HFFc6 (cell line): ENCODE measurements at regions not wholly inside any gene's neighbourhood (a gene's known extent, or its start where the extent isn't known, plus 50 kb on each side); places are given as distances from the start of the nearest gene placed in this dataset.

Experiments used
- DNase-seq: peaks from one replicate; pipeline ENCODE4 v3.0.0-alpha.2; 2018
- H3K27ac Mint-ChIP-seq: 2 replicates; pipeline ENCODE4 v1.8.0; 2020; ENCODE audit warnings: mild to moderate bottlenecking, mixed read lengths
- H3K27me3 Mint-ChIP-seq: 2 replicates; pipeline ENCODE4 v1.8.0; 2021; ENCODE audit warnings: mild to moderate bottlenecking, moderate library complexity, mixed read lengths; ENCODE audit not compliant: insufficient read depth
- H3K36me3 Mint-ChIP-seq: 2 replicates; pipeline ENCODE4 v1.8.0; 2021; ENCODE audit warnings: low read depth, mixed read lengths
- H3K4me1 Mint-ChIP-seq: 2 replicates; pipeline ENCODE4 v1.8.0; 2020; ENCODE audit warnings: low read depth, mixed read lengths
- H3K4me3 Mint-ChIP-seq: 2 replicates; pipeline ENCODE4 v1.8.0; 2020; ENCODE audit warnings: mild to moderate bottlenecking, moderate library complexity, mixed read lengths
- H3K9me3 Mint-ChIP-seq: 2 replicates; pipeline ENCODE4 v1.8.0; 2020; ENCODE audit warnings: mild to moderate bottlenecking, mixed read lengths
- CTCF ChIP-seq: fragments of 200-600 bp; sonication (generic); IDR thresholded peaks from 2 replicates; pipeline ENCODE4 v1.5.0; 2021; ENCODE audit warnings: antibody characterized with exemption, mild to moderate bottlenecking

- TF ChIP-seq CTCF: no peak
- Mint-ChIP-seq H3K4me1 (no peaks in the 10 kb centered on the region), H3K4me3 (no peak overlapping the region), H3K27me3 (peaks cover 22% of the 10 kb centered on the region), H3K9me3 (no peaks in the 10 kb centered on the region), H3K27ac (no peak overlapping the region), H3K36me3 (no peaks in the 10 kb centered on the region)
- DNase-seq: no peak
Observed at GRCh38 chr12:113664224-113664681, 192.6 kb upstream of the LHX5 start.

- H3K4me3 Mint-ChIP-seq: no peak overlapping the region
- H3K36me3 Mint-ChIP-seq: no peaks in the 10 kb centered on the region
- no peak overlapping the region for H3K27ac Mint-ChIP-seq
- DNase-seq: no peak
- TF ChIP-seq CTCF: no peak
- H3K9me3 Mint-ChIP-seq: no peaks in the 10 kb centered on the region
- H3K4me1 Mint-ChIP-seq: no peaks in the 10 kb centered on the region
- H3K27me3 Mint-ChIP-seq: peaks cover 18% of the 10 kb centered on the region
Observed at GRCh38 chr12:113663396-113663795, 191.7 kb upstream of the LHX5 start.

GRCh38 chr12:113660936-113661335 lies 189.3 kb upstream of the LHX5 start:
- Mint-ChIP-seq H3K27ac (no peak overlapping the region), H3K4me1 (no peaks in the 10 kb centered on the region), H3K27me3 (peaks cover 10% of the 10 kb centered on the region), H3K4me3 (no peak overlapping the region), H3K9me3 (peaks cover 5% of the 10 kb centered on the region; the same call in 1 of the 2 replicates), H3K36me3 (no peaks in the 10 kb centered on the region)
- DNase-seq: no peak
- no peak for TF ChIP-seq CTCF

- no peak overlapping the region for H3K4me3 Mint-ChIP-seq
- no peak for TF ChIP-seq CTCF
- DNase-seq: no peak
- H3K4me1 Mint-ChIP-seq: no peaks in the 10 kb centered on the region
- H3K27me3 Mint-ChIP-seq: peaks cover 10% of the 10 kb centered on the region
- H3K9me3 Mint-ChIP-seq: peaks cover 5% of the 10 kb centered on the region; the same call in 1 of the 2 replicates
- no peaks in the 10 kb centered on the region for H3K36me3 Mint-ChIP-seq
- no peak overlapping the region for H3K27ac Mint-ChIP-seq
Observed at GRCh38 chr12:113659416-113659815, 187.7 kb upstream of the LHX5 start.

- TF ChIP-seq CTCF: no peak
- Mint-ChIP-seq H3K4me1 (no peaks in the 10 kb centered on the region), H3K27ac (no peak overlapping the region), H3K27me3 (peaks cover 10% of the 10 kb centered on the region), H3K9me3 (peaks cover 5% of the 10 kb centered on the region; the same call in 1 of the 2 replicates), H3K36me3 (no peaks in the 10 kb centered on the region), H3K4me3 (no peak overlapping the region)
- no peak for DNase-seq
Observed at GRCh38 chr12:113659015-113659414, 187.3 kb upstream of the LHX5 start.
